ENCODE measurements at regions not wholly inside any gene's neighbourhood (a gene's known extent, or its start where the extent isn't known, plus 50 kb on each side); places are given as distances from the start of the nearest gene placed in this dataset.

DNA sequence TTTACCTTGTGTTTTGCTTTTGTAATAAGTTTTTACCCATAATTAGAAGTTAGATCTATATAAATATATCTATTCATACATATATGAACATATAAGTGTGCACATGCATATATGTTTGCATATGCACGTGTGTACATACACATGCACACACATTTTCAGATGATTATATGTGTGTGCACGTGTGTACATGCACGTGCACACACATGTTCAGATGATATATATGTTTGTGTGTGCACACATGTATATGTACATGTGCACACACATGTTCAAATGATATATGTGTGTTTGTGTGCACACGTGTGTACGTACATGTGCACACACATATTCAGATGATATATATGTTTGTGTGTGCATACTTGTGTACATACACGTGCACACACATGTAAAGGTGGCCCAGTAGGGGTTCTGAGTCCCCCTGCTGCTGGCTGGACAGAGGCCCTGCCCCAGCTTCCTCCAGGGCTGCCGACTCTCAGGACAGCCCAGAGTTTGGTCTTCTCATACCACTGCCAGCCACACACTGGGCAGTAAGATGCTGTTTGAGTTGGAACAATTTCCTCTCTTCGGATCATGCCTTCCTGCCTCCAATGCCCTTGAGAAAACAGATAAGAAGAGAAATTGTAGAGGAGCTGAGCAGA lies 252.3 kb upstream of the PPP2R2D start:
- TF ChIP-seq, protein P1, sequence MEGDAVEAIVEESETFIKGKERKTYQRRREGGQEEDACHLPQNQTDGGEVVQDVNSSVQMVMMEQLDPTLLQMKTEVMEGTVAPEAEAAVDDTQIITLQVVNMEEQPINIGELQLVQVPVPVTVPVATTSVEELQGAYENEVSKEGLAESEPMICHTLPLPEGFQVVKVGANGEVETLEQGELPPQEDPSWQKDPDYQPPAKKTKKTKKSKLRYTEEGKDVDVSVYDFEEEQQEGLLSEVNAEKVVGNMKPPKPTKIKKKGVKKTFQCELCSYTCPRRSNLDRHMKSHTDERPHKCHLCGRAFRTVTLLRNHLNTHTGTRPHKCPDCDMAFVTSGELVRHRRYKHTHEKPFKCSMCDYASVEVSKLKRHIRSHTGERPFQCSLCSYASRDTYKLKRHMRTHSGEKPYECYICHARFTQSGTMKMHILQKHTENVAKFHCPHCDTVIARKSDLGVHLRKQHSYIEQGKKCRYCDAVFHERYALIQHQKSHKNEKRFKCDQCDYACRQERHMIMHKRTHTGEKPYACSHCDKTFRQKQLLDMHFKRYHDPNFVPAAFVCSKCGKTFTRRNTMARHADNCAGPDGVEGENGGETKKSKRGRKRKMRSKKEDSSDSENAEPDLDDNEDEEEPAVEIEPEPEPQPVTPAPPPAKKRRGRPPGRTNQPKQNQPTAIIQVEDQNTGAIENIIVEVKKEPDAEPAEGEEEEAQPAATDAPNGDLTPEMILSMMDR (IDR thresholded peaks at IDR 0.05; ENCODE audit: unreplicated experiment): no peak
- CTCF ChIA-PET: no interaction called here
- peaks cover 4% of the 10 kb centered on the region for H3K36me3 Mint-ChIP-seq (ENCODE audit: insufficient read depth, unreplicated experiment)
- H3K27ac Mint-ChIP-seq (ENCODE audit: unreplicated experiment): no peak overlapping the region
- no TSS peak for BruUV-seq (replicated peaks)
- H3K9me3 Mint-ChIP-seq (ENCODE audit: low read depth, unreplicated experiment): peaks cover 2% of the 10 kb centered on the region
- H3K4me1 Mint-ChIP-seq (ENCODE audit: low read depth, unreplicated experiment): peaks cover under 1% of the 10 kb centered on the region
- H3K4me3 Mint-ChIP-seq (ENCODE audit: low read depth, unreplicated experiment): no peak overlapping the region
- DNase-seq: no peak
- H3K27me3 Mint-ChIP-seq (ENCODE audit: unreplicated experiment): no peaks in the 10 kb centered on the region
- intact Hi-C loops (cut with micrococcal nuclease; ENCODE audit: unreplicated experiment): no loop called here

DNA sequence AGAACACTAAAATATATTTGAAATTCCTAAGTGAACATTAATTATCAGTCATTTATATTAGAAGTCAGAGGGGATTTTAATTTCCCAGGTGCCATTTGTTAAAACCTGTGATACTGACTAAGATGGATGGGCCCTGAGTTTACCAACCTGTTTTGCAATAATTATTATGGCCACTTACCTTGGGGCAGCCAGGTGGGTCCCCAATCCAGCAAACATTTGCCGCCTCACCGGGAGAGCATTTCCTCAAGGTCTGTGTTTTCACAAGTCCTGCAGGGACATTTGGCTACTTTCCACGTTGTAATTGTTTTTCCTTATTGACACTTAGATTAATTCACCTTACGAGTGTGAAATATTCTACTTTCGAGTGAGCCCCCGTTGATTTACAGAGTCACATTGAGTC lies 251.2 kb upstream of the PPP2R2D start:
- no TSS peak for BruUV-seq (replicated peaks)
- H3K4me3 Mint-ChIP-seq (ENCODE audit: low read depth, unreplicated experiment): no peak overlapping the region
- H3K27ac Mint-ChIP-seq (ENCODE audit: unreplicated experiment): no peak overlapping the region
- CTCF ChIA-PET: no interaction called here
- intact Hi-C loops (cut with micrococcal nuclease; ENCODE audit: unreplicated experiment): loop anchor here (10.0 kb wide), 1 partner anchor 135 kb away; no protein-coding TSS in a partner anchor
- H3K4me1 Mint-ChIP-seq (ENCODE audit: low read depth, unreplicated experiment): peaks cover 9% of the 10 kb centered on the region
- TF ChIP-seq, protein P1 (IDR thresholded peaks at IDR 0.05; ENCODE audit: unreplicated experiment): no peak
- no peaks in the 10 kb centered on the region for H3K27me3 Mint-ChIP-seq (ENCODE audit: unreplicated experiment)
- H3K9me3 Mint-ChIP-seq (ENCODE audit: low read depth, unreplicated experiment): peaks cover 2% of the 10 kb centered on the region
- no peak for DNase-seq
- peaks cover 4% of the 10 kb centered on the region for H3K36me3 Mint-ChIP-seq (ENCODE audit: insufficient read depth, unreplicated experiment)

GRCh38 chr10:131650169-131650705 lies 250.6 kb upstream of the PPP2R2D start:
- peaks cover 4% of the 10 kb centered on the region for H3K36me3 Mint-ChIP-seq (ENCODE audit: insufficient read depth, unreplicated experiment)
- H3K27ac Mint-ChIP-seq (ENCODE audit: unreplicated experiment): no peak overlapping the region
- no TSS peak for BruUV-seq (replicated peaks)
- TF ChIP-seq, protein P1 (IDR thresholded peaks at IDR 0.05; ENCODE audit: unreplicated experiment): no peak
- no peaks in the 10 kb centered on the region for H3K27me3 Mint-ChIP-seq (ENCODE audit: unreplicated experiment)
- peaks cover 14% of the 10 kb centered on the region for H3K4me1 Mint-ChIP-seq (ENCODE audit: low read depth, unreplicated experiment)
- intact Hi-C loops (cut with micrococcal nuclease; ENCODE audit: unreplicated experiment): loop anchor here (10.0 kb wide), 1 partner anchor 135 kb away; no protein-coding TSS in a partner anchor
- CTCF ChIA-PET: no interaction called here
- H3K9me3 Mint-ChIP-seq (ENCODE audit: low read depth, unreplicated experiment): peaks cover 2% of the 10 kb centered on the region
- no peak overlapping the region for H3K4me3 Mint-ChIP-seq (ENCODE audit: low read depth, unreplicated experiment)
- no peak for DNase-seq

GRCh38 chr10:131650771-131651673 lies 249.8 kb upstream of the PPP2R2D start:
- BruUV-seq (replicated peaks): no TSS peak
- TF ChIP-seq, protein P1 (IDR thresholded peaks at IDR 0.05; ENCODE audit: unreplicated experiment): no peak
- peaks cover 6% of the 10 kb centered on the region for H3K36me3 Mint-ChIP-seq (ENCODE audit: insufficient read depth, unreplicated experiment)
- H3K9me3 Mint-ChIP-seq (ENCODE audit: low read depth, unreplicated experiment): no peaks in the 10 kb centered on the region
- CTCF ChIA-PET: interaction anchor here (0.6 kb wide), 1 partner anchor 110 kb away, joined by 5 read pairs; no protein-coding TSS in a partner anchor
- H3K27me3 Mint-ChIP-seq (ENCODE audit: unreplicated experiment): no peaks in the 10 kb centered on the region
- no peak overlapping the region for H3K27ac Mint-ChIP-seq (ENCODE audit: unreplicated experiment)
- no peak for DNase-seq
- intact Hi-C loops (cut with micrococcal nuclease; ENCODE audit: unreplicated experiment): loop anchor here (10.0 kb wide), 1 partner anchor 134 kb away; no protein-coding TSS in a partner anchor
- H3K4me3 Mint-ChIP-seq (ENCODE audit: low read depth, unreplicated experiment): no peak overlapping the region
- peaks cover 22% of the 10 kb centered on the region for H3K4me1 Mint-ChIP-seq (ENCODE audit: low read depth, unreplicated experiment)

Measured in Calu3 (cell line).